ENCODE measurements at regions not wholly inside any gene's neighbourhood (a gene's known extent, or its start where the extent isn't known, plus 50 kb on each side); places are given as distances from the start of the nearest gene placed in this dataset.

- intact Hi-C loops (cut with micrococcal nuclease; ENCODE audit: unreplicated experiment) = no loop called here
- Mint-ChIP-seq H3K4me1 (ENCODE audit: low read depth, unreplicated experiment) (no peaks in the 10 kb centered on the region), H3K4me3 (ENCODE audit: low read depth, unreplicated experiment) (no peak overlapping the region), H3K36me3 (ENCODE audit: insufficient read depth, unreplicated experiment) (no peaks in the 10 kb centered on the region), H3K27ac (ENCODE audit: unreplicated experiment) (no peak overlapping the region), H3K9me3 (ENCODE audit: low read depth, unreplicated experiment) (peaks cover 16% of the 10 kb centered on the region), H3K27me3 (ENCODE audit: unreplicated experiment) (no peaks in the 10 kb centered on the region)
- BruUV-seq (replicated peaks) = no TSS peak
- CTCF ChIA-PET = no interaction called here
- DNase-seq = no peak
- no peak for TF ChIP-seq CTCF (IDR thresholded peaks at IDR 0.05; ENCODE audit: unreplicated experiment)
Measured at GRCh38 chr3:5657106-5657505, 469.6 kb downstream of the EDEM1 start.

GRCh38 chr3:5663601-5664000 is 476.1 kb downstream of the EDEM1 start:
- peaks cover 13% of the 10 kb centered on the region for H3K9me3 Mint-ChIP-seq (ENCODE audit: low read depth, unreplicated experiment)
- no peak for DNase-seq
- H3K4me1 Mint-ChIP-seq (ENCODE audit: low read depth, unreplicated experiment) = no peaks in the 10 kb centered on the region
- TF ChIP-seq CTCF (IDR thresholded peaks at IDR 0.05; ENCODE audit: unreplicated experiment) = no peak
- no peaks in the 10 kb centered on the region for H3K36me3 Mint-ChIP-seq (ENCODE audit: insufficient read depth, unreplicated experiment)
- H3K27me3 Mint-ChIP-seq (ENCODE audit: unreplicated experiment) = no peaks in the 10 kb centered on the region
- H3K4me3 Mint-ChIP-seq (ENCODE audit: low read depth, unreplicated experiment) = no peak overlapping the region
- CTCF ChIA-PET = no interaction called here
- no peak overlapping the region for H3K27ac Mint-ChIP-seq (ENCODE audit: unreplicated experiment)
- no TSS peak for BruUV-seq (replicated peaks)
- intact Hi-C loops (cut with micrococcal nuclease; ENCODE audit: unreplicated experiment) = no loop called here

- H3K36me3 Mint-ChIP-seq (ENCODE audit: insufficient read depth, unreplicated experiment) = no peaks in the 10 kb centered on the region
- no peak overlapping the region for H3K27ac Mint-ChIP-seq (ENCODE audit: unreplicated experiment)
- no peak overlapping the region for H3K4me3 Mint-ChIP-seq (ENCODE audit: low read depth, unreplicated experiment)
- no TSS peak for BruUV-seq (replicated peaks)
- H3K4me1 Mint-ChIP-seq (ENCODE audit: low read depth, unreplicated experiment) = no peaks in the 10 kb centered on the region
- CTCF ChIA-PET = no interaction called here
- no peak for TF ChIP-seq CTCF (IDR thresholded peaks at IDR 0.05; ENCODE audit: unreplicated experiment)
- no peak for DNase-seq
- intact Hi-C loops (cut with micrococcal nuclease; ENCODE audit: unreplicated experiment) = no loop called here
- H3K9me3 Mint-ChIP-seq (ENCODE audit: low read depth, unreplicated experiment) = peaks cover 9% of the 10 kb centered on the region
- no peaks in the 10 kb centered on the region for H3K27me3 Mint-ChIP-seq (ENCODE audit: unreplicated experiment)
Measured at GRCh38 chr3:5666455-5666854, 478.9 kb downstream of the EDEM1 start.

- Mint-ChIP-seq H3K36me3 (ENCODE audit: insufficient read depth, unreplicated experiment) (no peaks in the 10 kb centered on the region), H3K27me3 (ENCODE audit: unreplicated experiment) (no peaks in the 10 kb centered on the region), H3K4me3 (ENCODE audit: low read depth, unreplicated experiment) (no peak overlapping the region), H3K4me1 (ENCODE audit: low read depth, unreplicated experiment) (no peaks in the 10 kb centered on the region), H3K27ac (ENCODE audit: unreplicated experiment) (no peak overlapping the region), H3K9me3 (ENCODE audit: low read depth, unreplicated experiment) (peaks cover 7% of the 10 kb centered on the region)
- CTCF ChIA-PET = no interaction called here
- no TSS peak for BruUV-seq (replicated peaks)
- DNase-seq = no peak
- no peak for TF ChIP-seq CTCF (IDR thresholded peaks at IDR 0.05; ENCODE audit: unreplicated experiment)
- intact Hi-C loops (cut with micrococcal nuclease; ENCODE audit: unreplicated experiment) = no loop called here
Measured at GRCh38 chr3:5673521-5673920, 486.0 kb downstream of the EDEM1 start.

- CTCF ChIA-PET = no interaction called here
- Mint-ChIP-seq H3K4me3 (ENCODE audit: low read depth, unreplicated experiment) (no peak overlapping the region), H3K4me1 (ENCODE audit: low read depth, unreplicated experiment) (no peaks in the 10 kb centered on the region), H3K27me3 (ENCODE audit: unreplicated experiment) (no peaks in the 10 kb centered on the region), H3K27ac (ENCODE audit: unreplicated experiment) (no peak overlapping the region), H3K9me3 (ENCODE audit: low read depth, unreplicated experiment) (peaks cover 13% of the 10 kb centered on the region), H3K36me3 (ENCODE audit: insufficient read depth, unreplicated experiment) (no peaks in the 10 kb centered on the region)
- no peak for TF ChIP-seq CTCF (IDR thresholded peaks at IDR 0.05; ENCODE audit: unreplicated experiment)
- DNase-seq = no peak
- intact Hi-C loops (cut with micrococcal nuclease; ENCODE audit: unreplicated experiment) = no loop called here
- BruUV-seq (replicated peaks) = no TSS peak
Measured at GRCh38 chr3:5675319-5675718, 487.8 kb downstream of the EDEM1 start.

All from Calu3 (cell line).